GM19372 (cell line): ENCODE measurements at regions not wholly inside any gene's neighbourhood (a gene's known extent, or its start where the extent isn't known, plus 50 kb on each side); places are given as distances from the start of the nearest gene placed in this dataset.
"Not testable (repeated sequence)": the region's sequence is repeated elsewhere in the genome, so short reads cannot be mapped to it uniquely, and the experiment has no call there.

Source experiments
- ATAC-seq: cut with Tn5 transposase; IDR thresholded peaks from one replicate; pipeline ENCODE4 v1.9.1; 2021; ENCODE audit warnings: mild to moderate bottlenecking, low read depth, moderate library complexity; ENCODE audit not compliant: unreplicated experiment

GRCh38 chr9:85878872-85879597 is 61.9 kb upstream of the NAA35 start:
- ATAC-seq = not testable (repeated sequence)

GRCh38 chr9:85880507-85880906 is 60.4 kb upstream of the NAA35 start:
- ATAC-seq = not testable (repeated sequence)

GRCh38 chr9:85884256-85884655 is 56.7 kb upstream of the NAA35 start:
- ATAC-seq = no peak

- ATAC-seq = no peak
Observed at GRCh38 chr9:85890962-85891361, 50.0 kb upstream of the NAA35 start.
